Ishikawa (cell line): ENCODE measurements at regions not wholly inside any gene's neighbourhood (a gene's known extent, or its start where the extent isn't known, plus 50 kb on each side); places are given as distances from the start of the nearest gene placed in this dataset.

Source experiments
- CEBPB ChIP-seq: IDR thresholded peaks from 2 replicates; pipeline ENCODE4 v1.6.1; 2012
- CREB1 ChIP-seq: IDR thresholded peaks from 2 replicates; pipeline ENCODE4 v1.6.1; 2012; ENCODE audit warnings: low read depth
- EGR1 ChIP-seq: IDR thresholded peaks from 2 replicates; pipeline ENCODE4 v1.6.1; 2012
- EP300 ChIP-seq: IDR thresholded peaks from 2 replicates; pipeline ENCODE4 v1.6.1; 2012; ENCODE audit warnings: borderline replicate concordance
- FOXM1 ChIP-seq: IDR thresholded peaks from 2 replicates; pipeline ENCODE4 v1.6.1; 2012; ENCODE audit warnings: low read depth, borderline replicate concordance
- MAX ChIP-seq: IDR thresholded peaks from 2 replicates; pipeline ENCODE4 v1.6.1; 2012
- NFIC ChIP-seq: IDR thresholded peaks from 2 replicates; pipeline ENCODE4 v1.6.1; 2012
- RAD21 ChIP-seq: IDR thresholded peaks from 2 replicates; pipeline ENCODE4 v1.6.1; 2012; ENCODE audit warnings: low read depth
- REST ChIP-seq: IDR thresholded peaks from 2 replicates; pipeline ENCODE4 v1.6.1; 2012; ENCODE audit warnings: low read depth, mild to moderate bottlenecking
- TAF1 ChIP-seq: IDR thresholded peaks from 2 replicates; pipeline ENCODE4 v1.6.1; 2012; ENCODE audit warnings: low read depth, mild to moderate bottlenecking
- TEAD4 ChIP-seq: IDR thresholded peaks from 2 replicates; pipeline ENCODE4 v1.6.1; 2012
- USF1 ChIP-seq: IDR thresholded peaks from 2 replicates; pipeline ENCODE4 v1.6.1; 2012
- YY1 ChIP-seq: IDR thresholded peaks from 2 replicates; pipeline ENCODE4 v1.6.1; 2012; ENCODE audit warnings: low read depth
- ZBTB7A ChIP-seq: IDR thresholded peaks from 2 replicates; pipeline ENCODE4 v1.6.1; 2012; ENCODE audit warnings: low read depth

- no peak for TF ChIP-seq MAX
- TF ChIP-seq TAF1, result no peak
- no peak for TF ChIP-seq ZBTB7A
- TF ChIP-seq RAD21, result no peak
- TF ChIP-seq EP300, result no peak
- TF ChIP-seq CEBPB, result no peak
- TF ChIP-seq REST, result no peak
- no peak for TF ChIP-seq USF1
- no peak for TF ChIP-seq YY1
- TF ChIP-seq TEAD4, result no peak
- no peak for TF ChIP-seq FOXM1
- TF ChIP-seq NFIC, result no peak
- no peak for TF ChIP-seq CREB1
- TF ChIP-seq EGR1, result no peak
Observed at GRCh38 chr15:48058371-48058770, 62.4 kb upstream of the SLC24A5 start.
